HG03520 (cell line): ENCODE measurements at regions not wholly inside any gene's neighbourhood (a gene's known extent, or its start where the extent isn't known, plus 50 kb on each side); places are given as distances from the start of the nearest gene placed in this dataset.
"Not testable (repeated sequence)": the region's sequence is repeated elsewhere in the genome, so short reads cannot be mapped to it uniquely, and the experiment has no call there.

ENCODE experiments used
- ATAC-seq: cut with Tn5 transposase; IDR thresholded peaks from one replicate; pipeline ENCODE4 v1.9.1; 2021; ENCODE audit warnings: mild to moderate bottlenecking, moderate library complexity; ENCODE audit not compliant: unreplicated experiment

- no peak for ATAC-seq
Measured at GRCh38 chr4:149870008-149870407, 54.4 kb upstream of the IQCM start.

GRCh38 chr4:149881744-149882143, 66.1 kb upstream of the IQCM start:
- ATAC-seq = no peak

- ATAC-seq = no peak
Measured at GRCh38 chr4:149882251-149882650, 66.6 kb upstream of the IQCM start.

GRCh38 chr4:149884046-149884445, 68.4 kb upstream of the IQCM start:
- ATAC-seq = no peak

- ATAC-seq = no peak
Measured at GRCh38 chr4:149884529-149885181, 69.0 kb upstream of the IQCM start.

- ATAC-seq = no peak
Measured at GRCh38 chr4:149885896-149886295, 70.3 kb upstream of the IQCM start.

- no peak for ATAC-seq
Measured at GRCh38 chr4:149886786-149887490, 71.3 kb upstream of the IQCM start.

- no peak for ATAC-seq
Measured at GRCh38 chr4:149889991-149890390, 74.3 kb upstream of the IQCM start.

- no peak for ATAC-seq
Measured at GRCh38 chr4:149890531-149890930, 74.9 kb upstream of the IQCM start.

GRCh38 chr4:149891426-149891825, 75.8 kb upstream of the IQCM start:
- no peak for ATAC-seq

GRCh38 chr4:149896432-149896831, 80.8 kb upstream of the IQCM start:
- no peak for ATAC-seq

- ATAC-seq = no peak
Measured at GRCh38 chr4:149897783-149898182, 82.1 kb upstream of the IQCM start.

GRCh38 chr4:149901128-149901527, 85.5 kb upstream of the IQCM start:
- ATAC-seq = no peak

GRCh38 chr4:149902242-149902641, 86.6 kb upstream of the IQCM start:
- no peak for ATAC-seq

- ATAC-seq = no peak
Measured at GRCh38 chr4:149910177-149910576, 94.5 kb upstream of the IQCM start.

GRCh38 chr4:149910604-149911350, 95.1 kb upstream of the IQCM start:
- no peak for ATAC-seq

- ATAC-seq = no peak
Measured at GRCh38 chr4:149911354-149911753, 95.7 kb upstream of the IQCM start.

- ATAC-seq = no peak
Measured at GRCh38 chr4:149912000-149912399, 96.4 kb upstream of the IQCM start.

- ATAC-seq = peak; percentile 92
Measured at GRCh38 chr4:149914119-149915115, 98.8 kb upstream of the IQCM start.

- ATAC-seq = not testable (repeated sequence)
Measured at GRCh38 chr4:149915735-149916134, 100.1 kb upstream of the IQCM start.

- no peak for ATAC-seq
Measured at GRCh38 chr4:149923736-149924135, 108.1 kb upstream of the IQCM start.
